ENCODE measurements at regions not wholly inside any gene's neighbourhood (a gene's known extent, or its start where the extent isn't known, plus 50 kb on each side); places are given as distances from the start of the nearest gene placed in this dataset.

GRCh38 chr2:19228181-19228593, 130.2 kb downstream of the OSR1 start:
- TF ChIP-seq POLR2A (IDR thresholded peaks at IDR 0.05) (no peak), EP300 (IDR thresholded peaks at IDR 0.05) (no peak)
- TF ChIP-seq, protein P1, sequence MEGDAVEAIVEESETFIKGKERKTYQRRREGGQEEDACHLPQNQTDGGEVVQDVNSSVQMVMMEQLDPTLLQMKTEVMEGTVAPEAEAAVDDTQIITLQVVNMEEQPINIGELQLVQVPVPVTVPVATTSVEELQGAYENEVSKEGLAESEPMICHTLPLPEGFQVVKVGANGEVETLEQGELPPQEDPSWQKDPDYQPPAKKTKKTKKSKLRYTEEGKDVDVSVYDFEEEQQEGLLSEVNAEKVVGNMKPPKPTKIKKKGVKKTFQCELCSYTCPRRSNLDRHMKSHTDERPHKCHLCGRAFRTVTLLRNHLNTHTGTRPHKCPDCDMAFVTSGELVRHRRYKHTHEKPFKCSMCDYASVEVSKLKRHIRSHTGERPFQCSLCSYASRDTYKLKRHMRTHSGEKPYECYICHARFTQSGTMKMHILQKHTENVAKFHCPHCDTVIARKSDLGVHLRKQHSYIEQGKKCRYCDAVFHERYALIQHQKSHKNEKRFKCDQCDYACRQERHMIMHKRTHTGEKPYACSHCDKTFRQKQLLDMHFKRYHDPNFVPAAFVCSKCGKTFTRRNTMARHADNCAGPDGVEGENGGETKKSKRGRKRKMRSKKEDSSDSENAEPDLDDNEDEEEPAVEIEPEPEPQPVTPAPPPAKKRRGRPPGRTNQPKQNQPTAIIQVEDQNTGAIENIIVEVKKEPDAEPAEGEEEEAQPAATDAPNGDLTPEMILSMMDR (IDR thresholded peaks at IDR 0.05): no peak

All from gastroesophageal sphincter (tissue), 3 donors.